ENCODE measurements at regions not wholly inside any gene's neighbourhood (a gene's known extent, or its start where the extent isn't known, plus 50 kb on each side); places are given as distances from the start of the nearest gene placed in this dataset.
"Not testable (repeated sequence)": the region's sequence is repeated elsewhere in the genome, so short reads cannot be mapped to it uniquely, and the experiment has no call there.

GRCh38 chr14:53217316-53217994 is 64.3 kb upstream of the DDHD1 start:
- H2AFZ ChIP-seq (ENCODE audit: insufficient read depth, low read length, poor library complexity): peak overlapping the region; percentile 95
- H2AK5ac ChIP-seq (ENCODE audit: low read length): no peak overlapping the region
- H3K18ac ChIP-seq (ENCODE audit: low read length): peak overlapping the region; percentile 74
- H3K14ac ChIP-seq (ENCODE audit: low read length): peak overlapping the region; percentile 53
- H3K27ac ChIP-seq (ENCODE audit: low read depth, low read length): no peak overlapping the region
- peak overlapping the region; percentile 68 for H4K8ac ChIP-seq (ENCODE audit: low read depth, low read length)
- H3K4ac ChIP-seq (ENCODE audit: low read depth, low read length): no peak overlapping the region
- peak overlapping the region; percentile 5 for H3K9ac ChIP-seq (ENCODE audit: low read length)
- H2BK5ac ChIP-seq (ENCODE audit: low read depth, low read length, poor library complexity): peak overlapping the region; percentile 80
- H2BK120ac ChIP-seq (ENCODE audit: insufficient read depth, low read length, poor library complexity): peak overlapping the region; percentile 71
- peak overlapping the region; percentile 81 for H4K91ac ChIP-seq (ENCODE audit: low read depth, low read length)
- no peak overlapping the region for H3K23ac ChIP-seq (ENCODE audit: low read length)
- WGBS (ENCODE audit: extremely low coverage, insufficient coverage, insufficient read length): no CpG with 5 or more reads among the region's 39 CpGs
- peak overlapping the region; percentile 65 for H3K4me2 ChIP-seq (ENCODE audit: low read length)
- DNase-seq: peak; percentile 55 to 64
- peaks cover 0 to 2% of the 10 kb centered on the region in 2 experiments for H3K4me1 ChIP-seq (ENCODE audit: control insufficient read depth in 1 of 2, insufficient read depth in 2 of 2, low read length in 2 of 2)
- H3K4me3 ChIP-seq (ENCODE audit: low read depth, low read length): peak overlapping the region; percentile 80
- H3K79me1 ChIP-seq (ENCODE audit: low read length): peaks cover 6% of the 10 kb centered on the region
- no peaks in the 10 kb centered on the region for H3K36me3 ChIP-seq (ENCODE audit: control insufficient read depth in 1 of 2, insufficient read depth in 2 of 2, low read length in 2 of 2)
- no peaks in the 10 kb centered on the region for H3K9me3 ChIP-seq (ENCODE audit: insufficient read depth, low read depth, low read length)
- no peaks in the 10 kb centered on the region for H3K79me2 ChIP-seq (ENCODE audit: control insufficient read depth, insufficient read depth, low read length, poor library complexity)
- peak overlapping the region; percentile 15 for H4K12ac ChIP-seq (ENCODE audit: low read depth, low read length)
- no peaks in the 10 kb centered on the region for H3K27me3 ChIP-seq (ENCODE audit: insufficient read depth, low read length)
- H2BK12ac ChIP-seq (ENCODE audit: low read length): no peak overlapping the region

DNA sequence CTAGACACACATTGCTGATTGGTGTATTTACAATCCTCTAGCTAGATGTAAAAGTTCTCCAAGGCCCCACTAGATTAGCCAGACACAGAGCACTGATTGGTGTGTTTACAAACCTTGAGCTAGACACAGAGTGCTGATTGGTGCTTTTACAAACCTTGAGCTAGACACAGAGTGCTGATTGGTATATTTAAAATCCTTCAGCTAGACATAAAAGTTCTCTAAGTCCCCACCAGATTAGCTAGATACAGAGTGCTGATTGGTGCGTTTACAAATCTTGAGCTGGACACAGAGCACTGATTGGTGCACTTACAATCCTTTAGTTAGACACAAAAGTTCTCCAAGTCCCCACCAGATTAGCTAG is 63.8 kb upstream of the DDHD1 start:
- H2AFZ ChIP-seq (ENCODE audit: insufficient read depth, low read length, poor library complexity): peak overlapping the region; percentile 95
- not testable (repeated sequence) for H3K4me1 ChIP-seq (ENCODE audit: control insufficient read depth in 1 of 2, insufficient read depth in 2 of 2, low read length in 2 of 2); H2BK120ac ChIP-seq (ENCODE audit: insufficient read depth, low read length, poor library complexity); H2AK5ac ChIP-seq (ENCODE audit: low read length); H3K79me2 ChIP-seq (ENCODE audit: control insufficient read depth, insufficient read depth, low read length, poor library complexity); H3K9ac ChIP-seq (ENCODE audit: low read length); H4K12ac ChIP-seq (ENCODE audit: low read depth, low read length); DNase-seq; H3K36me3 ChIP-seq (ENCODE audit: control insufficient read depth in 1 of 2, insufficient read depth in 2 of 2, low read length in 2 of 2); H3K18ac ChIP-seq (ENCODE audit: low read length); H3K4me3 ChIP-seq (ENCODE audit: low read depth, low read length); H3K23ac ChIP-seq (ENCODE audit: low read length); H3K9me3 ChIP-seq (ENCODE audit: insufficient read depth, low read depth, low read length); H3K79me1 ChIP-seq (ENCODE audit: low read length); H3K4ac ChIP-seq (ENCODE audit: low read depth, low read length); H3K27me3 ChIP-seq (ENCODE audit: insufficient read depth, low read length); H3K27ac ChIP-seq (ENCODE audit: low read depth, low read length); H4K91ac ChIP-seq (ENCODE audit: low read depth, low read length); H3K14ac ChIP-seq (ENCODE audit: low read length); H2BK12ac ChIP-seq (ENCODE audit: low read length); H2BK5ac ChIP-seq (ENCODE audit: low read depth, low read length, poor library complexity)
- H3K4me2 ChIP-seq (ENCODE audit: low read length): peak overlapping the region; percentile 65
- H4K8ac ChIP-seq (ENCODE audit: low read depth, low read length): peak overlapping the region; percentile 68
- no CpG with 5 or more reads among the region's 1 CpG for WGBS (ENCODE audit: extremely low coverage, insufficient coverage, insufficient read length)

GRCh38 chr14:53216478-53216877 is 63.4 kb upstream of the DDHD1 start:
- H4K8ac ChIP-seq (ENCODE audit: low read depth, low read length); H3K36me3 ChIP-seq (ENCODE audit: control insufficient read depth in 1 of 2, insufficient read depth in 2 of 2, low read length in 2 of 2); DNase-seq; H4K91ac ChIP-seq (ENCODE audit: low read depth, low read length); H4K12ac ChIP-seq (ENCODE audit: low read depth, low read length); H3K27me3 ChIP-seq (ENCODE audit: insufficient read depth, low read length); H3K27ac ChIP-seq (ENCODE audit: low read depth, low read length); H3K79me1 ChIP-seq (ENCODE audit: low read length); H2BK12ac ChIP-seq (ENCODE audit: low read length); H2BK5ac ChIP-seq (ENCODE audit: low read depth, low read length, poor library complexity); H2BK120ac ChIP-seq (ENCODE audit: insufficient read depth, low read length, poor library complexity); H3K9ac ChIP-seq (ENCODE audit: low read length); H3K4me2 ChIP-seq (ENCODE audit: low read length); H3K4ac ChIP-seq (ENCODE audit: low read depth, low read length); H2AK5ac ChIP-seq (ENCODE audit: low read length); H3K4me1 ChIP-seq (ENCODE audit: control insufficient read depth in 1 of 2, insufficient read depth in 2 of 2, low read length in 2 of 2); H3K79me2 ChIP-seq (ENCODE audit: control insufficient read depth, insufficient read depth, low read length, poor library complexity); H3K14ac ChIP-seq (ENCODE audit: low read length); H3K9me3 ChIP-seq (ENCODE audit: insufficient read depth, low read depth, low read length); H2AFZ ChIP-seq (ENCODE audit: insufficient read depth, low read length, poor library complexity); H3K4me3 ChIP-seq (ENCODE audit: low read depth, low read length); H3K18ac ChIP-seq (ENCODE audit: low read length); H3K23ac ChIP-seq (ENCODE audit: low read length): not testable (repeated sequence)
- no CpG with 5 or more reads among the region's 11 CpGs for WGBS (ENCODE audit: extremely low coverage, insufficient coverage, insufficient read length)

GRCh38 chr14:53215101-53215500 is 62.0 kb upstream of the DDHD1 start:
- H3K9me3 ChIP-seq (ENCODE audit: insufficient read depth, low read depth, low read length): no peaks in the 10 kb centered on the region
- H3K4ac ChIP-seq (ENCODE audit: low read depth, low read length): no peak overlapping the region
- H3K36me3 ChIP-seq (ENCODE audit: control insufficient read depth in 1 of 2, insufficient read depth in 2 of 2, low read length in 2 of 2): no peaks in the 10 kb centered on the region
- no peak overlapping the region for H2BK5ac ChIP-seq (ENCODE audit: low read depth, low read length, poor library complexity)
- H4K12ac ChIP-seq (ENCODE audit: low read depth, low read length): no peak overlapping the region
- H4K8ac ChIP-seq (ENCODE audit: low read depth, low read length): no peak overlapping the region
- H3K79me2 ChIP-seq (ENCODE audit: control insufficient read depth, insufficient read depth, low read length, poor library complexity): no peaks in the 10 kb centered on the region
- H3K79me1 ChIP-seq (ENCODE audit: low read length): peaks cover 6% of the 10 kb centered on the region
- DNase-seq: no peak
- no peak overlapping the region for H3K4me3 ChIP-seq (ENCODE audit: low read depth, low read length)
- H3K9ac ChIP-seq (ENCODE audit: low read length): no peak overlapping the region
- no peak overlapping the region for H4K91ac ChIP-seq (ENCODE audit: low read depth, low read length)
- no peak overlapping the region for H2BK120ac ChIP-seq (ENCODE audit: insufficient read depth, low read length, poor library complexity)
- no peak overlapping the region for H3K14ac ChIP-seq (ENCODE audit: low read length)
- no peak overlapping the region for H3K23ac ChIP-seq (ENCODE audit: low read length)
- no peaks in the 10 kb centered on the region for H3K27me3 ChIP-seq (ENCODE audit: insufficient read depth, low read length)
- no peak overlapping the region for H2BK12ac ChIP-seq (ENCODE audit: low read length)
- WGBS (ENCODE audit: extremely low coverage, insufficient coverage, insufficient read length): no CpG with 5 or more reads among the region's 2 CpGs
- no peak overlapping the region for H3K27ac ChIP-seq (ENCODE audit: low read depth, low read length)
- no peak overlapping the region for H2AK5ac ChIP-seq (ENCODE audit: low read length)
- no peak overlapping the region for H3K4me2 ChIP-seq (ENCODE audit: low read length)
- no peak overlapping the region for H3K18ac ChIP-seq (ENCODE audit: low read length)
- H2AFZ ChIP-seq (ENCODE audit: insufficient read depth, low read length, poor library complexity): no peak overlapping the region
- peaks cover 0 to 2% of the 10 kb centered on the region in 2 experiments for H3K4me1 ChIP-seq (ENCODE audit: control insufficient read depth in 1 of 2, insufficient read depth in 2 of 2, low read length in 2 of 2)
